ENCODE measurements at regions not wholly inside any gene's neighbourhood (a gene's known extent, or its start where the extent isn't known, plus 50 kb on each side); places are given as distances from the start of the nearest gene placed in this dataset.

GRCh38 chr20:7765221-7765620 lies 175.0 kb downstream of the HAO1 start:
- no peak for TF ChIP-seq CTCF (conservative IDR thresholded peaks at IDR 0.05; ENCODE audit: low read depth, low read length)
- H3K4me3 ChIP-seq (ENCODE audit: low read length): no peak overlapping the region
- DNase-seq (ENCODE audit: low read depth): no peak

GRCh38 chr20:7770046-7770445 lies 170.2 kb downstream of the HAO1 start:
- no peak overlapping the region for H3K4me3 ChIP-seq (ENCODE audit: low read length)
- no peak for TF ChIP-seq CTCF (conservative IDR thresholded peaks at IDR 0.05; ENCODE audit: low read depth, low read length)
- DNase-seq (ENCODE audit: low read depth): no peak

- no peak overlapping the region for H3K4me3 ChIP-seq (ENCODE audit: low read length)
- DNase-seq (ENCODE audit: low read depth): no peak
- no peak for TF ChIP-seq CTCF (conservative IDR thresholded peaks at IDR 0.05; ENCODE audit: low read depth, low read length)
Measured at GRCh38 chr20:7770578-7770977, 169.7 kb downstream of the HAO1 start.

- no peak for DNase-seq (ENCODE audit: low read depth)
- H3K4me3 ChIP-seq (ENCODE audit: low read length): no peak overlapping the region
- TF ChIP-seq CTCF (conservative IDR thresholded peaks at IDR 0.05; ENCODE audit: low read depth, low read length): no peak
Measured at GRCh38 chr20:7772371-7772770, 167.9 kb downstream of the HAO1 start.

- DNase-seq (ENCODE audit: low read depth): no peak
- TF ChIP-seq CTCF (conservative IDR thresholded peaks at IDR 0.05; ENCODE audit: low read depth, low read length): no peak
Measured at GRCh38 chr20:7773511-7773910, 166.7 kb downstream of the HAO1 start.

GRCh38 chr20:7775072-7775471 lies 165.2 kb downstream of the HAO1 start:
- peak; percentile 75 for DNase-seq (ENCODE audit: low read depth)
- H3K4me3 ChIP-seq (ENCODE audit: low read length): no peak overlapping the region
- no peak for TF ChIP-seq CTCF (conservative IDR thresholded peaks at IDR 0.05; ENCODE audit: low read depth, low read length)

More at GRCh38 chr20:7773511-7773910, 166.7 kb downstream of the HAO1 start:
- H3K4me3 ChIP-seq (ENCODE audit: low read length): no peak overlapping the region

GRCh38 chr20:7776148-7776547 lies 164.1 kb downstream of the HAO1 start:
- DNase-seq (ENCODE audit: low read depth): no peak
- no peak overlapping the region for H3K4me3 ChIP-seq (ENCODE audit: low read length)
- no peak for TF ChIP-seq CTCF (conservative IDR thresholded peaks at IDR 0.05; ENCODE audit: low read depth, low read length)

All from retinal pigment epithelial cell (primary cell).